ENCODE measurements at regions not wholly inside any gene's neighbourhood (a gene's known extent, or its start where the extent isn't known, plus 50 kb on each side); places are given as distances from the start of the nearest gene placed in this dataset.

DNA sequence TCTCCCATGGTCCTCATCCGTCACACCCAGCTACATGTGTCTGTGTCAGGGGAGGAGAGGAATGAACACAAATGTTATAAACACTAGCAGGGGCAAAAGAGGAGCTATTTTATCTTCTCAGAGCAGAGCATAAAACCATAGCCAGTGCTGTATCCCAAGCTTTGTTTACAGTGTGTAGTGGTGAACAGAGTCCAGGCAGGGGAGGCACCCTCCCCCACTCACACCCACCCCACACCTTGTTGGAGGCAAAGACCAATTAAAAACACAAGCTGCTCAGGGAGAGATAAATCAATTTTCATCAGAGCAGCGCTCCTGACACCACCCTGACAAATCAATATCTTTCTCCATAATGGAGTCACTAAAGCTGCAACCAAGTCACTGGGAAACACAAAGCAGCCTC, 132.6 kb upstream of the CCL2 start:
- TF ChIP-seq EZH2 (IDR thresholded peaks at IDR 0.05; ENCODE audit: low read length, missing control alignments), result no peak
- TF ChIP-seq, protein P1, sequence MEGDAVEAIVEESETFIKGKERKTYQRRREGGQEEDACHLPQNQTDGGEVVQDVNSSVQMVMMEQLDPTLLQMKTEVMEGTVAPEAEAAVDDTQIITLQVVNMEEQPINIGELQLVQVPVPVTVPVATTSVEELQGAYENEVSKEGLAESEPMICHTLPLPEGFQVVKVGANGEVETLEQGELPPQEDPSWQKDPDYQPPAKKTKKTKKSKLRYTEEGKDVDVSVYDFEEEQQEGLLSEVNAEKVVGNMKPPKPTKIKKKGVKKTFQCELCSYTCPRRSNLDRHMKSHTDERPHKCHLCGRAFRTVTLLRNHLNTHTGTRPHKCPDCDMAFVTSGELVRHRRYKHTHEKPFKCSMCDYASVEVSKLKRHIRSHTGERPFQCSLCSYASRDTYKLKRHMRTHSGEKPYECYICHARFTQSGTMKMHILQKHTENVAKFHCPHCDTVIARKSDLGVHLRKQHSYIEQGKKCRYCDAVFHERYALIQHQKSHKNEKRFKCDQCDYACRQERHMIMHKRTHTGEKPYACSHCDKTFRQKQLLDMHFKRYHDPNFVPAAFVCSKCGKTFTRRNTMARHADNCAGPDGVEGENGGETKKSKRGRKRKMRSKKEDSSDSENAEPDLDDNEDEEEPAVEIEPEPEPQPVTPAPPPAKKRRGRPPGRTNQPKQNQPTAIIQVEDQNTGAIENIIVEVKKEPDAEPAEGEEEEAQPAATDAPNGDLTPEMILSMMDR (conservative IDR thresholded peaks at IDR 0.05 in 1 of 2, IDR thresholded peaks at IDR 0.05 in 1 of 2; ENCODE audit: low read depth in 1 of 2, low read length in 2 of 2), result no peak

All from fibroblast of lung (primary cell).